CD4-positive, alpha-beta T cell treated with Interleukin-17A for 1 hour (primary cell): ENCODE measurements at regions not wholly inside any gene's neighbourhood (a gene's known extent, or its start where the extent isn't known, plus 50 kb on each side); places are given as distances from the start of the nearest gene placed in this dataset.
A peak's percentile ranks its signal among the peaks of the same experiment; 100 is the strongest.

Source experiments
- DNase-seq: peaks from one replicate; pipeline ENCODE4 v3.0.0-alpha.2; 2020

GRCh38 chr10:65491799-65492198 lies 1434.0 kb upstream of the LRRTM3 start:
- no peak for DNase-seq

- no peak for DNase-seq
Measured at GRCh38 chr10:65496541-65496940, 1429.3 kb upstream of the LRRTM3 start.

- no peak for DNase-seq
Measured at GRCh38 chr10:65497837-65498236, 1428.0 kb upstream of the LRRTM3 start.

GRCh38 chr10:65500716-65501115 lies 1425.1 kb upstream of the LRRTM3 start:
- no peak for DNase-seq

GRCh38 chr10:65501259-65501658 lies 1424.6 kb upstream of the LRRTM3 start:
- DNase-seq = peak; percentile 54

GRCh38 chr10:65518379-65518778 lies 1407.5 kb upstream of the LRRTM3 start:
- DNase-seq = no peak

GRCh38 chr10:65528986-65529385 lies 1396.8 kb upstream of the LRRTM3 start:
- DNase-seq = no peak

GRCh38 chr10:65531545-65531944 lies 1394.3 kb upstream of the LRRTM3 start:
- no peak for DNase-seq

GRCh38 chr10:65534771-65535170 lies 1391.1 kb upstream of the LRRTM3 start:
- DNase-seq = no peak

- no peak for DNase-seq
Measured at GRCh38 chr10:65544756-65545155, 1381.1 kb upstream of the LRRTM3 start.

- no peak for DNase-seq
Measured at GRCh38 chr10:65548001-65548400, 1377.8 kb upstream of the LRRTM3 start.

- no peak for DNase-seq
Measured at GRCh38 chr10:65550761-65551160, 1375.1 kb upstream of the LRRTM3 start.

GRCh38 chr10:65555192-65555591 lies 1370.6 kb upstream of the LRRTM3 start:
- no peak for DNase-seq

- DNase-seq = no peak
Measured at GRCh38 chr10:65556006-65556405, 1369.8 kb upstream of the LRRTM3 start.

GRCh38 chr10:65559369-65559768 lies 1366.5 kb upstream of the LRRTM3 start:
- no peak for DNase-seq

- no peak for DNase-seq
Measured at GRCh38 chr10:65565246-65565645, 1360.6 kb upstream of the LRRTM3 start.

- no peak for DNase-seq
Measured at GRCh38 chr10:65566906-65567305, 1358.9 kb upstream of the LRRTM3 start.

GRCh38 chr10:65570143-65571010 lies 1355.5 kb upstream of the LRRTM3 start:
- DNase-seq = no peak

GRCh38 chr10:65571011-65571570 lies 1354.7 kb upstream of the LRRTM3 start:
- DNase-seq = no peak

- DNase-seq = no peak
Measured at GRCh38 chr10:65581426-65582026, 1344.3 kb upstream of the LRRTM3 start.

GRCh38 chr10:65602182-65602865 lies 1323.5 kb upstream of the LRRTM3 start:
- no peak for DNase-seq

GRCh38 chr10:65611592-65611991 lies 1314.2 kb upstream of the LRRTM3 start:
- DNase-seq = no peak

- no peak for DNase-seq
Measured at GRCh38 chr10:65614956-65615565, 1310.8 kb upstream of the LRRTM3 start.
